Small intestine (tissue), 7 donors: ENCODE measurements at regions not wholly inside any gene's neighbourhood (a gene's known extent, or its start where the extent isn't known, plus 50 kb on each side); places are given as distances from the start of the nearest gene placed in this dataset.

ENCODE experiments used
- DNase-seq, 2 donors: peaks; one replicate each; pipeline versions ENCODE4 v3.0.0 to v3.0.0-alpha.2; 2013
- FAIRE-seq: peaks from 2 replicates; lab custom pipeline; 2012; peaks lifted over from hg19 to GRCh38; lab: Jason Lieb, UNC
- H3K27ac ChIP-seq, 3 donors: one replicate each; pipeline ENCODE4 v1.5.1; 2013; ENCODE audit warnings: low read length in 2 of 3, mild to moderate bottlenecking in 2 of 3, control low read depth in 1 of 3, inconsistent platforms in 1 of 3, low read depth in 1 of 3, moderate library complexity in 1 of 3
- H3K27me3 ChIP-seq, 3 donors: one replicate each; pipeline ENCODE4 v1.6.1; 2013; ENCODE audit warnings: low read length in 3 of 3, inconsistent platforms in 1 of 3; ENCODE audit not compliant: control insufficient read depth in 3 of 3, insufficient read depth in 3 of 3
- H3K36me3 ChIP-seq, 3 donors: one replicate each; pipeline ENCODE4 v1.6.1; 2013; ENCODE audit warnings: low read length in 3 of 3, inconsistent platforms in 1 of 3, low read depth in 1 of 3, mild to moderate bottlenecking in 1 of 3, moderate library complexity in 1 of 3; ENCODE audit not compliant: control insufficient read depth in 3 of 3, insufficient read depth in 2 of 3
- H3K4me1 ChIP-seq, 3 donors: one replicate each; pipeline ENCODE4 v1.6.1; 2013; ENCODE audit warnings: low read length in 2 of 3, inconsistent platforms in 1 of 3, low read depth in 1 of 3, mild to moderate bottlenecking in 1 of 3, moderate library complexity in 1 of 3; ENCODE audit not compliant: control insufficient read depth in 3 of 3, insufficient read depth in 2 of 3
- H3K4me3 ChIP-seq, 3 donors: one replicate each; pipeline ENCODE4 v1.5.1; 2013; ENCODE audit warnings: low read length in 3 of 3, control low read depth in 1 of 3, inconsistent platforms in 1 of 3, low read depth in 1 of 3, mild to moderate bottlenecking in 1 of 3, moderate library complexity in 1 of 3
- H3K9me3 ChIP-seq, 2 donors: one replicate each; pipeline ENCODE4 v1.6.1; 2013; ENCODE audit warnings: low read depth in 1 of 2, low read length in 1 of 2; ENCODE audit not compliant: control insufficient read depth in 2 of 2, insufficient read depth in 1 of 2
- WGBS, 3 donors: extraction: QIAGEN DNeasy Blood & Tissue Kit; methylation state at CpG; one replicate each; pipeline ENCODE4 v1.1.7; 2013; 5-methylcytosine and 5-hydroxymethylcytosine counted together
- donor health status: healthy with polysubstance abuse.
- donor health status: control.
- donor health status: control.
- donor health status: Bipolar disorder and iron deficiency.
- donor health status: healthy.

- FAIRE-seq (no peak), DNase-seq (no peak)
- no peaks in the 10 kb centered on the region for H3K27me3 ChIP-seq
- WGBS, 3 donors, result 19 to 55% (median 37%) methylated on average over 4 of the region's 4 CpGs
- H3K9me3 ChIP-seq, result no peaks in the 10 kb centered on the region
- H3K36me3 ChIP-seq, result no peaks in the 10 kb centered on the region
- H3K27ac ChIP-seq, result no peak overlapping the region
- no peaks in the 10 kb centered on the region for H3K4me1 ChIP-seq
- H3K4me3 ChIP-seq, result no peak overlapping the region
Observed at GRCh38 chr1:184919892-184920291, 54.4 kb downstream of the NIBAN1 start.

- DNase-seq (no peak), FAIRE-seq (no peak)
- WGBS, 3 donors, result 93 to 95% (median 94%) methylated on average over 3 of the region's 3 CpGs
- Histone ChIP-seq H3K9me3 (no peaks in the 10 kb centered on the region), H3K36me3 (no peaks in the 10 kb centered on the region), H3K4me3 (no peak overlapping the region), H3K27me3 (no peaks in the 10 kb centered on the region), H3K4me1 (no peaks in the 10 kb centered on the region), H3K27ac (no peak overlapping the region)
Observed at GRCh38 chr1:184915463-184916090, 58.7 kb downstream of the NIBAN1 start.

- FAIRE-seq, result no peak
- no peak for DNase-seq
Observed at GRCh38 chr1:184914149-184914548, 60.2 kb downstream of the NIBAN1 start.

GRCh38 chr1:184912392-184912791 is 61.9 kb downstream of the NIBAN1 start:
- H3K4me3 ChIP-seq, result no peak overlapping the region
- no peak for DNase-seq
- no peaks in the 10 kb centered on the region for H3K36me3 ChIP-seq
- H3K27ac ChIP-seq, result no peak overlapping the region
- FAIRE-seq, result no peak
- H3K4me1 ChIP-seq, result no peaks in the 10 kb centered on the region
- no peaks in the 10 kb centered on the region for H3K27me3 ChIP-seq
- no peaks in the 10 kb centered on the region for H3K9me3 ChIP-seq
- 85 to 96% (median 93%) methylated on average over 3 of the region's 3 CpGs for WGBS, 3 donors

More at GRCh38 chr1:184914149-184914548, 60.2 kb downstream of the NIBAN1 start:
- H3K9me3 ChIP-seq, result no peaks in the 10 kb centered on the region
- H3K4me1 ChIP-seq, result no peaks in the 10 kb centered on the region
- no peak overlapping the region for H3K27ac ChIP-seq
- WGBS, 3 donors, result 74 to 95% (median 91%) methylated on average over 4 of the region's 4 CpGs
- no peak overlapping the region for H3K4me3 ChIP-seq
- no peaks in the 10 kb centered on the region for H3K27me3 ChIP-seq
- H3K36me3 ChIP-seq, result no peaks in the 10 kb centered on the region

GRCh38 chr1:184911830-184912229 is 62.5 kb downstream of the NIBAN1 start:
- H3K36me3 ChIP-seq, result no peaks in the 10 kb centered on the region

GRCh38 chr1:184911103-184911745 is 63.1 kb downstream of the NIBAN1 start:
- H3K4me1 ChIP-seq, result no peaks in the 10 kb centered on the region
- DNase-seq (no peak), FAIRE-seq (no peak)
- H3K27me3 ChIP-seq, result no peaks in the 10 kb centered on the region
- no peaks in the 10 kb centered on the region for H3K9me3 ChIP-seq
- H3K36me3 ChIP-seq, result no peaks in the 10 kb centered on the region
- no peak overlapping the region for H3K4me3 ChIP-seq
- 85 to 93% (median 90%) methylated on average over 1 of the region's 1 CpG for WGBS, 3 donors
- H3K27ac ChIP-seq, result no peak overlapping the region

More at GRCh38 chr1:184911830-184912229, 62.5 kb downstream of the NIBAN1 start:
- H3K4me1 ChIP-seq, result no peaks in the 10 kb centered on the region
- H3K4me3 ChIP-seq, result no peak overlapping the region
- no peaks in the 10 kb centered on the region for H3K27me3 ChIP-seq
- WGBS, 3 donors, result 89 to 95% (median 89%) methylated on average over 2 of the region's 2 CpGs
- no peak for DNase-seq
- no peak overlapping the region for H3K27ac ChIP-seq
- H3K9me3 ChIP-seq, result no peaks in the 10 kb centered on the region
- no peak for FAIRE-seq

GRCh38 chr1:184910691-184911091 is 63.6 kb downstream of the NIBAN1 start:
- Histone ChIP-seq H3K4me1 (no peaks in the 10 kb centered on the region), H3K9me3 (no peaks in the 10 kb centered on the region), H3K4me3 (peak overlapping the region in 1 of 3 donors; percentile 14), H3K27me3 (no peaks in the 10 kb centered on the region), H3K27ac (no peak overlapping the region), H3K36me3 (no peaks in the 10 kb centered on the region)
- DNase-seq, result no peak
- no peak for FAIRE-seq
- WGBS, 3 donors, result 52 to 55% (median 55%) methylated on average over 3 of the region's 3 CpGs

- Histone ChIP-seq H3K36me3 (no peaks in the 10 kb centered on the region), H3K4me3 (no peak overlapping the region), H3K27ac (no peak overlapping the region), H3K9me3 (no peaks in the 10 kb centered on the region), H3K27me3 (no peaks in the 10 kb centered on the region), H3K4me1 (peaks cover 0 to 3% (median 0%) of the 10 kb centered on the region in 3 donors)
- WGBS, 3 donors, result 91 to 93% (median 93%) methylated on average over 2 of the region's 2 CpGs
- DNase-seq, result no peak
- no peak for FAIRE-seq
Observed at GRCh38 chr1:184910005-184910404, 64.3 kb downstream of the NIBAN1 start.
